NCI-H1048 (cell line): ENCODE measurements at regions not wholly inside any gene's neighbourhood (a gene's known extent, or its start where the extent isn't known, plus 50 kb on each side); places are given as distances from the start of the nearest gene placed in this dataset.
"Not testable (repeated sequence)": the region's sequence is repeated elsewhere in the genome, so short reads cannot be mapped to it uniquely, and the experiment has no call there.

Experiments used
- DNase-seq: peaks from one replicate; lab custom pipeline; 2025; lab: John Stamatoyannopoulos, UW

DNA sequence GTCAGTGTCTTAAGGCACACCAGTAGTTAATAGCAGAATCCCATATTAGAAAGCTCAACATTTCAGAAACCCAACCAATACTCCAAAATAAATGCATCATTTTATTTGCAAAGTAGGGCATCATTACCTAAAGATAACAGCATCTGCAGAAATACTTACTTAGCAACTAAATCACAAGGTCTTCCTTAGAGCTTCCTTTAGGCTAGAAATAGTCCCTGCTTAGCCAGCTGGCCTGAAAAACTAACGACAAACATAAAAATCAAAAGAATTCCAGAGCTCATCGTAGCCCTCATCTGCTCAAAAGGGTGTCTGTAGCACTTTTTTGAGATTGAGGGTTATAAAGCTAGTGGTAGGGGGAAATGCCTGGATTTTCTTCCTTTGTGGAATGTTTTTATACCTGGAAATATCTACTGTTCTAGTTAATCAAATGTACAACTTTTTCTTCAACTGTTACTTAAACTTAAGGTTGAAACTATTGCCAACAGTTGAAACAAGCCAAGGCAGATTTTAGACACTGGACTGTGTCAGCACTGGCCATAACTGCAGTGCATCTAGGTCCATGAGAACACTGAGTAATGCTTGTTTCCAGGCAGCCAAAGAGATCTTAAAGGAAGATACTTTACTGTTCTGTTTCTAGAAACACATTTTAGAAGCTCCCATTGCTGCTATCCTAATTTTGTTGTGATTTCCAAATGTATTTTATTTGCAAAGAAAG is 129.4 kb upstream of the RASA1 start:
- DNase-seq: no peak

DNA sequence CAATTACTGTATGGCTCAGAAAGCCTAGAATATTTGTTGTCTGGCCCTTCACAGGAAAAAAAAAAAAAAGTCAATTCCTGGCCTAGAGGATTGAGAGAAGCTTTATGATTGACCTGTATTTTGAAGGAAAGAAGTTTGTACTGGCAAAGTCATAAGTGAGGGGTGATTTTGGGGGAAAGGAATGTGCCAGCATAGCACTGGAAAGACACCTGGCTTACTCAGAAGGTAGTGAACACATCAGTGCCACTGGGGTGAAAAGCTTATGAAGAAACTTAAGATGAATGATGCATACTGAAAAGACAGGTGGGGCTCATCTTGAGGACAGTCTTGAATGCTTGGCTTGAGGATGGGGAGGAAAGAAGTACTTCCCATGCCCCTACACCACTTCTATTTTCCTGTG is 127.9 kb upstream of the RASA1 start:
- no peak for DNase-seq

DNA sequence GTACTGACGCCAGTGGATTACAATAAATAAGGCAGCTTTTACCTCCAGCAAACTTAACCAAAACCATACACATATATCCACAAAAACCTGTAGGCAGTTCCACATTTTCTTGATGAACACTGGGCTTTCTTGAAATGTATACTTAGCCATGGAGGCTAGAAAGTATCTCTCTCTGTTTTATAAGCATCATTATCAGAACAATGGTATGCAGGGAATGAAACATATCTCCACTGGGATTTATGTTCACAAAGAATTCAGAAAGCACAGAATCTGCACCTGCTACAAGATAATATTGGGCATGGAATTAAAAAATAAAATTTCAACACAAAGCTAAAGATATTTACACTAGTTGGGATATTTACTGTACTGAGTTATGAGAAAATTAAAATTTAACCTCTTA is 126.1 kb upstream of the RASA1 start:
- DNase-seq: no peak

DNA sequence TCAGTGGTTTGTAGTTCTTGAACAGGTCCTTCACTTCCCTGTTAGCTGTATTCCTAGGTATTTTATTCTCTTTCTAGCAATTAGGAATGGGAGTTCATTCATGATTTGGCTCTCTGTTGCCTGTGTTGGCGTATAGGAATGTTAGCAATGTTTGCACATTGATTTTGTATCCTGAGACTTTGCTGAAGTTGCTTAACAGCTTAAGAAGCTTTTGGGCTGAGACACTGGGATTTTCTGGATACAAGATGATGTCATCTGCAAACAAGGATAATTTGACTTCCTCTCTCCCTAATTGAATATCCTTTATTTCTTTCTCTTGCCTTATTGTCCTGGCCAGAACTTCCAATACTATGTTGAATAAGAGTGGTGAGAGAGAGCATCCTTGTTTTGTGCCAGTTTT is 121.8 kb upstream of the RASA1 start:
- DNase-seq: not testable (repeated sequence)

DNA sequence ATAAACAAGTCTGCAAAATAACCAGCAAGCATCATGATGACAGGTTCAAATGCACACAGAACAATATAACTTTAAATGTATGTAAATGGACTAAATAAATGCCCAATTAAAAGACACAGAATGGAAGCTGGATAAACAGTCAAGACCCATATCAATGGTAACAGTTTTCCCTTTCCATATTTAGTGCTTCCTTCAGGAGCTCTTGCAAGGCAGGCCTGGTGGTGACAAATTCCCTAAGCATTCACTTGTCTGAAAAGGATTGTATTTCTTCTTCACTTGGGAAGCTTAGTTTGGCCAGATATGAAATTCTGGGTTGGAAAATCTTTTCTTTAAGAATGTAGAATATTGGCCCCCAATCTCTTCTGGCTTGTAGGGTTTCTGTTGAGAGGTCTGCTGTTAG is 120.2 kb upstream of the RASA1 start:
- no peak for DNase-seq

DNA sequence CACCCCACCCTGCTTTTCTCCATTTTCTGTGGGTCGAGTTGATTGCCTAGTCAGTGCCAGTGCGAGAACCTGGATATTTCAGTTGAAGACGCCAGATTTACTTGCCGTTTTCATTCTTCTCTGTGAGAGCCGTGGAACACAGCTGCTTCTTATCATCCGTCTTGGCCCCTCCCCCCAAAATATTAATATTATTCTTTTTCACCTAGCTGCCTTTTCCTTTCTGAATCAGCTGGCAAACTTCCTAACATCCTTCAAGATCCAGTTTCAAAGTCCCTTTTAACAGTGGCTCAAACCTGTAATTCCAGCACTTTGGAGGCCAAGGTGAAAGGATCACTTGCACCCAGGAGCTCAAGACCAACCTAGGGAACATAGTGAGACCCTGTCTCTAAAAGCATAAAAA is 117.1 kb upstream of the RASA1 start:
- no peak for DNase-seq

DNA sequence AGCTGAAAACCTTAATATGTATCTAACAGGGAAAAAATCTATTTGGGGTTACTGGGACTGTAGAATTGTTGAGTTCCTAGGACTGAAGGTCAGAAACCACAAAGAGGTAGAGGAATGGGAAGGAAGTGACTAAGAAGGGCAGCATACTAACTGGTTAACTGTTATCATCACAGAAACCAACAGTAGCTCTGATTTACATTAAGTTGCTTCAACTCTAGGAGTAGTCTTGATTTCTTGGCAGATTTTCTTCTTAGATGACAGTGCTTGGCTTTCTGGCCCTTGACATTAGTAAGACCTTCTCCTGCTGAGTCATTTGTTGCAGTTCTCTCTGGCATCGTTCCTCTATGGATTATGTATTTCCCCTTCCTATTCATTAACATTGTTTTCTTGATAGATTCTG is 116.1 kb upstream of the RASA1 start:
- DNase-seq: no peak

DNA sequence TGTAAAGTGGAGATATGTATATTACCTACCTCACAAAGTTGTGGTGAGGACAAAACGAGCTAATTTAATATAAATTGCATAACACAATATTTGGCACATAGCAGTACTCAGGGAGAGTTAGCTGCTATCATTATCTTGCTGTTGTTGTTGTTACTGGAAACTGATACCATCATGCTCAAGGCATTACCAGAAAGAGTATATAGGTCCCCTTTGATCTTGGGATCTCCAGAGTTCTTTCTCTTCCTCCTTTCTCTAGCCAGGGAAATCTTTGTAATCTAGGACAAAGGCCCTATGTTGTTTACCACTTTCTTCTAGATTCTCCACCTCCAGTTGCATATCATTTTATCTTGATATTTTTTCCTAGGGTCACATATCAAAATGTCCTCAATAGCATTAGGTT is 114.8 kb upstream of the RASA1 start:
- no peak for DNase-seq

DNA sequence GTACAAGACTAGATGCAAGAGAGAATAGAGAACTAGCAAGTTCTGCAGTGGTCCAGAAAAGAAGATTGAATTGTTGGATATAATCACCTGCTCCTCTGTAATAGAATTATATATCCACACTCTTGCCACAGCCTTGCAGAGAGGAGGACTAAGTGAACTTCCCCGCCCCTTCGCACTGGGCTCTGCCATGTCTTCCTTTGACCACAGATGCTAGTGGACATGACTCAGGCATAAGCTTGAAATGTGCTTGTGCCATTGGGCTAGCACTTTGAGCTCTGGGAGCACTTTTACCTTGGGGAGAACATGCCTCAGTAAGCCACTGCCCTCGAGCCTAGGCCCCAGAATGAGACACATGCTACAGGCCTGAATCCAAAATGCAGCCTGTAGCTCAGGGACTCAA is 113.5 kb upstream of the RASA1 start:
- no peak for DNase-seq

DNA sequence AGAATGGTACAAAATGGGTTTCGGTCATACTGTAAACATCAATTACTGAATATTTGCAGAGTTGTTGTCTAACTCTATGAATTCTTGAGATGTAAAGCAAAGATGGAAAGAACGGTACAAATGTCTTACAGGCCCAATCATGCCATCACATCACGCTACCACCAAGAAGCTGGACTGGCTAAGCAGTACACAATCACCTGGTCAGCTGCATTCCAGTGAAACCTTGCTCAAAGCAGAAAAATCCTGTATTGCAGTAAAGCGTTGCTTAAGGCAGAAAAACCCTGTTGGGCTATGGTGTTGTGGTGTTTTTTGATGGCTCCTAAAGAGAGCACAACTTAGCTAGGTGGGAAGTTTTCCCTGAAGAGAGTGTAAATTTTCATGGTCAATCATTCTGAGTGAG is 112.6 kb upstream of the RASA1 start:
- no peak for DNase-seq

DNA sequence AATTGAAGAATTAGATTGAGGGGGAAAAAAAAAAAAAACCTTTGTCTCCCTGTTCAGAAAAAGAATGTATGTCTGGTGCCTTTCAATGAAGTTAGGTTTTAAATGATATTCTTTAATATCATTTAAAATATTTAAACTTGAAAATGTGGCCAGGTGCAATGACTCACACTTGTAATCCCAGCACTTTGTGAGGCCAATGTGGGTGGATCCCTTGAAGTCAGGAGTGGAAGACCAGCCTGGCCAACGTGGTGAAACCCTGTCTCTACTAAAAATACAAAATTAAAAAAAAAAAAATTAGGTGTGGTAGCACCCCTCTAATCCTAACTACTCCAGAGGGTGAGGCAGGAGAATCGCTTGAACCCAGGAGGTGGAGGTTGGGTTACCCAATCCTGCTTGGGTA is 111.1 kb upstream of the RASA1 start:
- DNase-seq: no peak

DNA sequence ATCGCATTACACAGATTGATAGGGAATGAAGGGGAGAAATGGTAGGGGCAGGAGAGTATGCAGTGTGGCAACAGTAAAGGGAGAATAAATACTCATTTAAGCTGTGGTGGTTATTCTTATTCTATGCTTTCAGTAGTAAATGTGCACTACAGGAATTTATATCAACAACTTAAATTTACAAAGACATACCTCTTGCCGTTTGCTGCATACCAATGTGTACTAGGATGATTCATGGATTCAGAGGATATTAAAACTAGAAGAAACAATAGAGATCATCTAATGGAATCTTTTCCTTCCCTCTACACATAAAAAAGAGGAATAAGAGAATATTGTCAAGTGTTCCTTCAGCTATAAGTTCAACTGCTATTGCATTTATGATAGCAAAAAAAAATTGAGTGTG is 103.3 kb upstream of the RASA1 start:
- no peak for DNase-seq

DNA sequence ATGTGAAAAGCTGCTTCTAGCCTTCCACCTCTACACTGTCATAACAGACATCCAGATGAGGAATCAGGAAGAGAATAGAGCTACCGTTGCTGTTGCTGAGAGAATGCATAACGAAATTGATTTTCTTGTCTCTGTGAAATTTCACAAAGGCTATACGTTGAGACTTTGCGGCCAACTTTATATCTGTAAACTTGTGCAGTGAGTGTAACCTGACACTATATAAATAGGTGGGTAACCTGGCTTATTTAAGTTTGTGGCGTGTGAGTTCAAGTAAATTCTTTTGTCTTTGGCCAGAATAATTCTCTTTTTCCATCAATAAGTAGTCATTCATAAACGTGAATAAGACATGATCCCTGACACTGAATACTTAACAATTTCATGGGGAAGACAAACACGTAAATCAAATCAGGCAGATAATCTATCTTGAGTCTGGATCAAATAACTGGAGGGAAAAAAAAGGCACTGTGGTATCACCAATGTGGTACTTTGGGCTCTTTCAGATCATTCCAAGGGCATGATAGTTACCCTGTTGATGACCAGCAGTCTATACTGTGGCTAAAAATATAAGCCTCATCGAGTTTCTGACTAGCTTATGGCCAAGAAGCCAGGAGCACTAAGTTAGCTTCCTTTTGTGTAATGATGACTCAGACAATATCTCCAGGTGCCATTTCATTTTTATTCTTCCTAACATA is 98.2 kb upstream of the RASA1 start:
- no peak for DNase-seq

DNA sequence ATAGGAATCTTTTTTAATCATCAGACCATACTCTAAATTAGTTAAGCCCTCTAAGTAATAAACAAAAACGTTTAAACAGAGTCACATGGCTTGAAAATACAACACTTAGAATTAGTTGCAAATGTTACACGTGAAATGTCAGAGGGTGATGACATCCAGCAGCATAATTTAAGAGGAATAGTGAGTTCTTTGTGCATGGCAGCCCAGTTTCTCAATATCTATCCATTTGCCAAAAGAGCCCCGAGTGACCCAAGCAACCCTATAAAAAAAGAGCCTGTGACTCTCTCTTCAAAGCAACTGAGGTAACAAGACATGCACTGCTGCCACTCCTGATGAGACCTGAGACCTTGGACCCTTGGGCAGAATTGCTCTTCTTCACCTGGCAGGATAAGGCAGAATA is 96.9 kb upstream of the RASA1 start:
- DNase-seq: no peak

DNA sequence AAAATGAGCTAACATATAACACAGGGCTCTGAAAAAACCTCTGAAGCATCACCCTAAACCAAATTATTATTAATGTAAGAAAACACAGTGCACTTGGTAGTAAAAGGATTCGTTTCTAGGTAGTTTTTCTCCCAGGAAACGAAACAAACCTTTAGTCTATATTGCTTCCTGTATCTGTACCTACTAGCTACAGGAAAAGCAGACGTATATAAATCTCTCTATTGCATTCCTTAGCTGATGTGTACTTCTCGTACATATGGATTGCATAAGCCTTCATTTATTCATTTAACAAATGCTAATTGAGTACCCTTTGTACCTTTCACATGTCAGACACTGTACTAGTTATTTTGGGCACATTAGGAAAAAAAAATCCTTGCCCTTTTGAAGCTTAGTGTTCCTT is 85.0 kb upstream of the RASA1 start:
- DNase-seq: no peak

DNA sequence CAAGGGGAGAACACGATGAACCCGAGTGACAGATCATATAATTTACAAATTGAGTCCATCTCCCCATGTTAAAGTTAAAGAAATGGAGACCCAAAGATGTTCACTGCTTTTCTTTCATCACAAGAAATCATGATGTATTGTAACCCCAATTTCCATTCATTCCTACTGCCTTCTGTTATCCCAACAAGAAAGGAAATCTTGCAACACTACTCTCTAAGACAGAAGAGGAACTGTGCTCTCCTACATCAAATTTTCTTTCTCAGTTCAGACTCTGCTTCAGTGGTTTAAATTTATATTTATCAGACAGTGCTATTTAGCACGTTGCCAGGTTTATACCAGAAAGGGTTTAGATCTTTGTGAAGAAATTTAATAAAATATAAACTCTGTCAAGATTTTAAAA is 83.8 kb upstream of the RASA1 start:
- no peak for DNase-seq

DNA sequence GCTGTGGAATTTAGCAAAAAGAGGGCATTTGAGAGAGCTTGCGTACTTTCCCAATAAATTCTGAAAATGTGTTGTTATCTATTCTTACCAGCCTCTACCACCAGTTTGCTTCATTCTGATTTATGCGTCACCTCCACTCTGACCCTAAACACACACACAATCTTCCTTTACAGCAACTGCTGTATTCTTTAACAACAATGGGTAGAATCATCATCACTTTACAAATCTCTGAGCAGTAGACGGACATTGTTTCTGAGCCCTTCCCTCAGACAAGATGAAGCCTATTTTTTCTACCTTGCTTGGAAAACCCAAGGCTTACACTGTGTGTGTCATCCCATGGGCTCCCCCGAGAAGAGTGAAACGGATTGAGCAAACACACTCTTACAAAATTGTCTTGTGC is 83.1 kb upstream of the RASA1 start:
- DNase-seq: no peak

DNA sequence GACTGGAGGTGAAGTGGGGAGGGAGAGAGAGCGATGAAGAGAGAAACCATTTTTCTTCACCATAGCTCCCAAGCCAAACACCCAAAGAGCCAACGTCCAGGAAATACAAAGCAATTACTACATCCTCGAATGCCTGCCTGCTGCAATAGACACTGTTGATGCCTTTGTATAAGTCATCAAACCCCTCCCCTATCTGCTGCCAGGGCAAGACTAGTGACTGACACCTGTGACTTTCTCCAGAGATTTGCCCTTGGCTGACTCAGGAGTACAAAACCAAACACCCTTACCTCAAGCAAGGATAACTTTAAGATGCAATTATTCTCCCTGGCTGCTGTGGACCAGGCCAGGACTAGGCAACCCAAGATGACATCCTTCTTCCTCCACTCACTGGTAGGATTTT is 81.8 kb upstream of the RASA1 start:
- no peak for DNase-seq

DNA sequence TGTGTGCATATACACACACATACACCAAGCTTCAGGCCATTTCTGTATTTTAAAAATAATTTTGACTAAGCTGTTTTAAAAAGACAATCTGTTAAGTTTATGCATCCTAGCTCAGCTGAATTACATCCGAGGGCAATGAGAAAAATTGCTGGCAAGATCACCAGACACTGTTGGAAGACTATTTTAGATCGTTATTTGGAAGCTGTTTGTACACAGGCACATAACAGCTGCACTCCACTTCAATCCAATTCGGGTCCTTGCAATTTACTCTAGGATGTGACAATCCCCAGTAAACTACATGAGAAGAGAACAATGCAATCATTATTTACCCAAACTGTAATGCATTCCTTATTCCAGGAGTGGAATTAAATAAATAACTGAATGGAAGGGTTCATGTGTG is 79.3 kb upstream of the RASA1 start:
- no peak for DNase-seq

DNA sequence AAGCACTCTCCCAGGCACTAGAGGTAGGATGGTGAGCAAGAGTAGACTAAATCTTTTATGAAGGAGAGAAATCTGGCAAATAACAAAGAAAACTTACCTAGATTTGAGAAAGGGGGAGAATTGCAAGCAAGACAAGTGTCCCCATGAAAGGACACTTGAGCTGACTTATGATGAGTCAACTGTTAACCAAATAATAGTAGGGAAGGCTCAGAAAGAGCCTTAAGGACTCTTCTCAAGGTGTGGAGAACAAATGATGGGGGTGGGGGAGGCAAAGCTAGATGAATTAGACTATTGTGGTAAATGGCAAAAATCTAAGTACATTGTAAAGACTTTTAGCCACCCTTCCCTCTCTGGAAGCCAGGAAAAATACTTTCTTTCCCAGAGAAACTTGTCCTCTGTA is 77.6 kb upstream of the RASA1 start:
- no peak for DNase-seq

DNA sequence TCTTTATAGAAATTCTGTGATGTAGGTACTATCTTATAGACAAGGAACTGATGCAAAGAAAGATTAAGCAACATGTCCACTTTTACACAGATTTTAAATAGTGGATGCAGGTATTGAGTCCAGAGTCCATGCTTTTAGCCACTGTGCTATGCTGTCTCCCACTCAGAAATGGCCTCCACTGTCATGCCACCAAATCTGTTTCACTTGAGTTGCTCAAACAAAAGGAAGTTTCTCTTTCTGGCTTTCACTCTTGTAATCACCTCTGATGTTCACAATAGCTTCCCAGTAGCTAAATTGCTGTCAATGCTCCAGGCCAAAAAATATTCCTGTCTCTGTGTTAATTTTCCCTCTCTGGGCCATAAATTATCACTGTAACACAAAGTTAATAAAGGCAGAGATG is 77.0 kb upstream of the RASA1 start:
- no peak for DNase-seq

DNA sequence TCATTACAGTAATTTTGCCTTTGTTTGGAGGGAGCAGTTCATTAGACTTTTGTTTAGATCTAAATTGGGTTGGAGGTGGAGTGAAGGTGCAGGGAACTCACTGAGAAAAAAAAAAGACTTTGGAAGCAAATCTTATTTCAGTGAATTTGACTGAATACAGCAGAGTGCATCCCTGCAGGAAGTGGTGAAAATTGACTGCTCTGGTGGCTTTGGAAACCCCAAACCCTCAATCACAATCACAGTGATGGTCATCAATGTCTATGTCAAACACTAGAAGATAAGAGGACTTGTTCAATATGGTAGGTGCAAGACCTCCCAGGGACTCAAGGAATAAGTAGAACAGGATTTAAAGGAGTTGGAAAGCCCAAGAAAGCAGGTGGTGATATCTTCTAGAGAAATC is 76.0 kb upstream of the RASA1 start:
- no peak for DNase-seq

DNA sequence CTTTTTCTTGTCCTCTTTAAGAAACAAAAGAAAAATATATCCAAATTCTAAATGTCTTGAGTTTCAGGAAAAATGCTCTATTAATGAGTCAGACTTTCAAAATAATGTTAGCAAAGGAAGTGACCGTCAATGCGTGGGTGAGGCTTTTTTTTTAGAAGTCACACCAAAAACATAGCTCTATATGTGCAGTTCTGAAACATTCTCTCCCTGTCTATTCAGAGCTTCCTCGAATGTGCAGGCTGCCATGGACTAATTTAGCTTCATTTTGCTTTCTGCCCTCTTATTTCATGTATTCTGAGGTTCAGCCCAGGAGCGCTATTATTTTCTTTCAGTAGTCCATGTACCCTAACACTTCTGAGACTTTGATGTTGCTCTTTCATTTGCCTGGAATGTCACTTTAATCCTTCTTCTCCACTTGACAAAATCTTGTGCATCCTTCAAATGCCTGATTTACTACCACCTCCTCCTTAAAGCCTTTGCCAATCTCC is 72.5 kb upstream of the RASA1 start:
- DNase-seq: no peak

DNA sequence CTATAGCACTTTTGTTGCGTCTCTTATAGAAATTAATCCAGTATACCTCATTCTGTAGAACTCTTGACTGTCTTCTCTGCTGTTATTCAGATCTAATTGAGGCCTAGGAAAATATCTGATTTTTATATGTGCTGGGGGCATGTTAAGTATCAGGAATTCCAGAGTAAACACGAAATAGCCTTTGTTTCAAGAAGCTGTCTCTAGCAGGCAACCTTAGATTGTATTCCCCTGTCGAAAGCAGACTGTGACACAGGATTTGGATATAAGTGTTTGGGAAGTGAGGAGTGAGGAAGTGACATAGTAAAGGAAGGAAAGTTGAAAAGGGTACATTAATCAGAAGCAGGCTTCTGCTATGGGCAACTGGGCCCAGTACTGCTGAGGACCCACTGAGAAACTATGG is 72.1 kb upstream of the RASA1 start:
- no peak for DNase-seq
